ENCODE measurements at regions not wholly inside any gene's neighbourhood (a gene's known extent, or its start where the extent isn't known, plus 50 kb on each side); places are given as distances from the start of the nearest gene placed in this dataset.
A peak's percentile ranks its signal among the peaks of the same experiment; 100 is the strongest.
"Not testable (repeated sequence)": the region's sequence is repeated elsewhere in the genome, so short reads cannot be mapped to it uniquely, and the experiment has no call there.

DNA sequence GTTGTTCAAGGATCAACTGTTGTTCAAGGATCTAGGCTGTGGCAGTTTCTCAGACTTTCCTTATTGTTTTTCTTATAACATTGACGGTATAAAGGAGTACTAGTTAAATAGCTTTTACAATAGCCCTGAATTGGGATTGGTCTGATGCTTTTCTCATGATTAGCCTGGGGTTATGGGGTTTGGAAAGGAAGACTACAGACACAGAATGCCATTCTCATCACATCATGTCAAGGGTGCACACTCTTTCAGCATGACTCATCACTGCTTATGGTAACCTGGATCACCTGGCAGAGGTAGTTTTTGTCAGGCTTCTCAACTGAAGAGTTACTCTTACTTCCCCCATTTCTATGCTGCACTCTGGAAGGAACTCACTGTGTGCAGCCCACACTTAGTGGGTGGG lies 194.2 kb upstream of the NPSR1 start:
- DNase-seq = no peak

DNA sequence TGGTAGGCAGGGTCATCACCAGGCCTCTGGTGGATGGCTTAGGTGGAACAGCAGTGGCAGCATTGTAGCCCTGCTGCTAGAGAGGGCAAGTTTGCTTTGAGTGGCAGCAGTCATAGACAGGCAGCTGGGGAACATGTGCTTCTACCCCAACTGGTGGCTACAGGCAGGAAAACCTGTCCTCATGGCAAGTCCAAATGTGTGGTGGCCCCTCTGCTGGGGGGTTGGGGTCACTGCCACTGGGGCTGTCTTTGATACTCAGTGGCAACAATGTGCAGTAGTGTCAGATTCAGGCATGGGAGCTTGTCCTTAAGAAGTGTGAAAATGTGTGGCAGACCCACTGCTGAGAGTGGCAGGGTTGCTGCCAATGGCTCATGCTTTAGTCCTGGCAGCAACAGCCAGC lies 186.2 kb upstream of the NPSR1 start:
- DNase-seq = no peak

DNA sequence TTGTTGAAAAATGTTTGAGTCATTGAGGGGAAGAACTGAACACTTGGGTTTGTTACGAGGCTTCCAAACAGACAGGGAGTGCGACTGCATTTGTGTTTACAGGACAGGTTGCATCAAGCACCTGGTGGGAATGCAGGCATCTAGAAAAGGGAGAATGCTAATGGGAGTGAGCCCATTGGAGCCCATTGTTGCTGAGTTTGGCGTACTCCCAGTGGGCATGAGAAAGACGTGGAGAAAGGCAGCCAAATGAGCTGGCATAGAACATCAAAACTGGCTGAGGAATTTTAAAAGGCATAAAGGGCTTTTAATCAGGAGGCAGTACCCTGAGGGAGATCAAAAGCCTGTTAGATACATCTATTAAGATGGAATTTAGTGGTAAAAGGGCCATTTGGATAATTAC lies 171.6 kb upstream of the NPSR1 start:
- peak in 34 of 58 donors; percentile 2 to 49 (median 9) for DNase-seq

DNA sequence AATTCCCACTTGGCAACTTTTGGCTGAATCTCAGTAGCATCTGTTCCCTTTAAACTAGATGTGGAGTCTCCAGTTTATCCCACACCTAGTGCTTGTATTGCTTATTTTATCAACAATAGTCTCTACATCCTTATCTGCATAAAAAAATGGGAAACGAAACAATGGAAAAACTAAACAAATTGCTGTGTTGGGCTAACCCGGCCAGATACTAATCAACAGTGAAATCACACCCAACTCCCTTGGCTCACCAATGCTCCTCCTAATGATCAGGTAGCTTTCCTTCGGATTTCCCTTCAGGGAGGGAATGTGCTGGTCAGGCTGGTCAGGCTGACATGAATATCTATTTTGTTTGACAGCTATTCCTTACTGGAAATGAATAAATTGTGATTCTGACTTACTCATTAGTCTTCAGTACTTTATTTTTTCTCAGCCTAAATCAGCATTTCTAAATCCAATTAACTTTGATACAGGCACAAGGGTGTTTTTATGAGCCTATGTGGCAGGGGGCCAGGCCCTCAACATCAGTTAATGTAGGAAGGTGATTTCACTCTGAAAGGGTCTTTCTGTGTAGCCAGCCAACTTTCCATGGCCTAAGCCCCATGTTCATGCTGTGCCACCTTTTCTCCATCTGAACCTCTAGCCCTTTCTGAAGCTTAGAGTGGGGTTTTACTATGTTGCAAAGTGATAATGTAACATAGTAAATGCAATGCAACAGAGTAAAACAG lies 170.5 kb upstream of the NPSR1 start:
- no peak for DNase-seq

DNA sequence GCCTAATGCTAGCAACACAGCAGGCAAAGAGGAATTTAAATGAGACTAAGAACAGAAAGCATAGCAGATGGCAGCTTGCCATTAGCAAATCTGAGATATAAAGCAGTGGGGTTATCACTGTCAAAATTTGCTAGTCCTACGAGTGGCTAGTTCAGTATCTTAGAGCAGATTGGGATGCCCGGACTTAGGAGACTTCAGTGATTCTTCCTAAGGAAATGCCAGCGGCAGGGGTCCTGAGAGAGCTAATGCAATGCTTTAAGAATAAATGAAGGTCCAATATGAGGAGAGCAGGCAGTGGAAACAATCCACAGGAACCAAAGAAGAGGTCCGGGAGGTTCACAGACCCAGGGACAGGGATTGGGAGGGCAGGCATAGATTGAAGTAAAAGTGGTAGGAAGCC lies 169.3 kb upstream of the NPSR1 start:
- no peak for DNase-seq

DNA sequence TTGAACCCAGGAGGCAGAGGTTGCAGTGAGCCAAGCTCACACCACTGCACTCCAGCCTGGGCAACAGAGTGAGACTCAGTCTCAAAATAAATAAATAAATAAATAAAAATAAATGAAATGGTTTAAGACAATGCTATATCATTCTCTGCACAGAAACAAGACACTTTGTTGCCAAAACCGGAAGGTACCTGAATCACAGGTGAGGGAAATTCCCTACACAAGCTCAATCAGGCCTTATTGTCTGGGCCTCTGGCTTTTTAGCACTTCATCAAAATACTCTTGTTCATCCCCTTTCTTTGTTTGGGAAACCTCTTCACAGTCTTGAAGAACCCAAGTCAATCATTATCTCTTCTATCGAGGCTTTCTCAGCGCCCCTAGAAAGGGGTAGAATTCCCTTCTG lies 166.1 kb upstream of the NPSR1 start:
- DNase-seq = no peak

DNA sequence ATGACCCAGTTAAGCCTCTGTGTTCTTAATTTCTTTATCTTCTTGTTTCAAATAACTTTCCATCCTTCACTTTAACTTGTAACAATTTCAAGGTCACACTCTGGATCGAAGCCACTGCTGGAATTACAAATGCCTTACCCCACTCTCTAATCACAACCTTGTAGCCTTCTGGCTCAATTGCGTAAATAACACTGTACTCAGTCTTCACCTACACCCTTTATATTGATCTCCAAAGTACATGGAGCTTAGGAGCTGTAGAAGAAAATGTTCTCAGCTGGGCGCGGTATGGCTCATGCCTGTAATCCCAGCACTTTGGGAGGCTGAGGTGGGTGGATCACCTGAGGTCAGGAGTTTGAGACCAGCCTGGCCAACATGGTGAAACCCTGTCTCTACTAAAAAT lies 164.3 kb upstream of the NPSR1 start:
- no peak for DNase-seq

DNA sequence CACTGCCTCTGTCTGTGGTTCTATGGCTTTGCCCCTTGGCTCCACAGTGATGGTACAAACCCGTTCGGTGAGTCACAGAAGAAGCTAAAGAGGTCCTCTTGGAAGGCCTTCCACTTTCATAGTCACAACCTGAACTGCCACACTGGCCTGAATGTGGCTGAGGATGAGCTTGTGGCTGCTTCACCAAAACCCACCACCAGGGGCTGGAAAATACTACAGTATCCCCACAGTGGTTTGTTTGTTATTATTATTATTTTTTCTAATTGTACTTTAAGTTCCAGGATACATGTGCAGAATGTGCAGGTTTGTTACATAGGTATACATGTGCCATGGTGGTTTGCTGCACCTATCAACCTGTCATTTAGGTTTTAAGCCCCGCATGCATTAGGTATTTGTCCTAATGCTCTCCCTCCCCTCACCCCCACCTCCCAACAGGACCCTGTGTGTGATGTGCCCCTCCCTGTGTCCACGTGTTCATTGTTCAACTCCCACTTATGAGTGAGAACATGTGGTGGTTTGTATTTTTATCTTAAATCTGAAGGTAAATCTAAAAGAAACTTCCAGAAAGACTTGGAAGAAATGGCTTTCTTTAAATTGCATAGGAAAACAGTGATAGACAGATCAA lies 160.8 kb upstream of the NPSR1 start:
- no peak for DNase-seq

DNA sequence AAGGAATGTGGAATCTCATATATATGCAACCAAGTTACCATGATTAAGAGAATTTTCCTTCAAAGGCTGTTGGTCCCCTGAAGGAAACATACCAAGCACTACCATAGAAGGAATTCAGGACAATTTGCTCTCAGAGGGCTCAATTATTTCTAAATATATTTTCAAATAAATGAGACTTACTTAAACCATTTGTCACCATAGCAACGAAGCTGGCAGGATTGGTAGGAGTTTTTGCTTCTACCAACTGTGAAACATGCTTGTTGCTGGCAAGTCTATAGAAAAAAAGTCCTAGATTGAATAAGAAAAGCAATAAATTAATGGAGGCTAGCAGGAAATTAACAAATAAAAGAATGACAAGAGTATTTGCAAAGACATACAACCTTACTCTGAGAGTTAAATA lies 156.9 kb upstream of the NPSR1 start:
- peak in 11 of 58 donors; percentile 1 to 54 (median 8) for DNase-seq

DNA sequence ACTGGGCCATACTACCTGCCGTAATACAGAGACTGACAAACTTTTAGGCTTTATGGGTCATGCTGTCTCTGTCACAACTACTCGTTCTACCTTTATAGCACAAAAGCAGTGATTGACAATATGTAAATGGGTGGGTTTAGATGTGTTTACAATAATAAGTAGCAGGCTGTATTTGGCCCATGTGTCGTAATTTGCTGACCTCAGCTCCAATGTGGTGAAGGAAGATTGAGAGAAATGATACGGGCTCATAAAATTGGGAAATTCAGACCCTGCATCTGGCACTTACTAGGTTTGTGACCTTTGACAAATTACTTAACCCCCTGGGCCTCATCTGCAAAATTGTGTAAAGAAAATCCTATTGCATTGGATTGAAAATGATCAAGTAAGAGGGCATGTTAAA lies 150.8 kb upstream of the NPSR1 start:
- no peak for DNase-seq

DNA sequence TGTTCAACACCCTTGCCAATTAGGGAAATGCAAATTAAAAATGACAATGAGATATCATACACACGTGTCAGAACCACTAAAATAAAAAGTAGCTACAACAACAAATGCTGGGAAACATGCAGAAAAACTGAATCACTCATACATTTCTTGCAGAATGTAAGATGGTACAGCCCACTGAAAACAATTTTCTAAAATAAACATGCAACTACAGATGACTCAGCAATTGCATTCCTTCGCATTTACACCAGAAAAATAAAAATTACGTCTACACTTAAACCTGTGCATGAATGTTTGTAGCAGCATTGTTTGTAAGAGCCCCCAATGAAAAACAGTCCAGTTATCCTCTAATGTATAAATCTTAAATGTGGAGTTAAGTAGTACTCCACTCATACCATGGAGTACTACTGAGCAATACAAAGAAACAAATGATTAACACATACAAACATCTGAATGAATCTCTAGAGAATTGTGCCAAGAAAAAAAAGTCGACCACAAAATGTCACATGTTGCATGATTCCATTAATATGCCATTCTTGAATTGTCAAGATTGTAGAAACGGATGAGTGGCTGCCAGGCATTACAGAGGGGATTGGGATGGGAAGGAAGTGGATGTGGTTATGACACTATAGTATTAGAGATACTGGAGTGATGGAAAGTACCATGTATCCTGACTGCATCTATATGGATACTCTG lies 134.6 kb upstream of the NPSR1 start:
- no peak for DNase-seq

DNA sequence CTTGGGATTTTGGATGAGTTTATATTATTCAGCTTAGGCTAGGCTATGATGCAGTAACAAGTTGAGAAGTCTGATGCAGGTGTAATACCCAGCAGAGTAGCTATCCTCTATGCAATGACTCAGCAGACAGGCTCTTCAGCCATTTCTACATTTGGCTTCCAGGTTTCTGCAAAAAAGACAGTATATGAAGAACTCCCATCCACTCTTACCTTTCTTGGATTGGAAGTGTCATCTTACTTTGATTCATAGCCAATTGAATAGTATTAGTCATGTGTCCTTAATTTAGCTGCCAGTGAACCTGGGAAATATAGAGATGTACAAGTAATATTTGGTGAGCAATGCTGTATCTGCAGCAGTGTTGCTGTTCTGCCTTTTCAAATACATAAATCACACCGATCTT lies 127.8 kb upstream of the NPSR1 start:
- DNase-seq = no peak

DNA sequence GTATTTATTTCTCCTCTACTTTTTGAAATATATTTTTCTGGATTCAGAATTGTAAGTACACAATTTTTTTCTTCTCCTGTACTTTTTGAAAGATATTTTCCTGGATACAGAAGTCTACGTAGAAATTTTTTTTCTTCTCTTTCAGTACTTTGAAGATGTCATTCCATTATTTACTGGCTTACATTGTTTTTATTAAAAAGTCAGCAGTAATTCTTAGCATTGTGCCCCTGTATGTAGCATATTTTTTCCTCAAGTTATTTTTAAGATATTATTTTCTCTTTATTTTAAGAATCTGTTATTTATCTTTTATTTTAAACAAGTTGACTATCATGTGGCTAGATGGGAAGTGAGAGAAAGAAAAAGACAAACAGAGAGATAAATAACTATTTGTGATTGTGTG lies 119.0 kb upstream of the NPSR1 start:
- DNase-seq = no peak

DNA sequence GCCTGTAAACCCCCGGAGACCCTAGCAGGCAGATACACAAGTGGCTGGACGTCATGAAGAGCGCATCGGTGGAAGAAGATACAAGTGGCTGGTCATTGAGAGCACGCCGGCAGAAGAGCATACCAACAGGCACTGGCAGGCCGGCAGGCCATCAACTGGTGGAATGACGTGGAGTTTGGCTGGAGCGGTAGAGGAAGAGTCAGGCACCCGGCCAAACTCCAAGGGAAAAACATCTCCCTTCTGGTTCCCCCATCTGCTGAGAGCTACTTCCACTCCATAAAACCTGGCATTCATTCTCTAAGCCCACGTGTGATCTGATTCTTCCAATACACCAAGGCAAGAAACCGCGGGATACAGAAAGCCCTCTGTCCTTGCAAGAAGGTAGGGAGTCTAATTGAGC lies 113.4 kb upstream of the NPSR1 start:
- peak in 2 of 58 donors; percentile 1 to 6 for DNase-seq

DNA sequence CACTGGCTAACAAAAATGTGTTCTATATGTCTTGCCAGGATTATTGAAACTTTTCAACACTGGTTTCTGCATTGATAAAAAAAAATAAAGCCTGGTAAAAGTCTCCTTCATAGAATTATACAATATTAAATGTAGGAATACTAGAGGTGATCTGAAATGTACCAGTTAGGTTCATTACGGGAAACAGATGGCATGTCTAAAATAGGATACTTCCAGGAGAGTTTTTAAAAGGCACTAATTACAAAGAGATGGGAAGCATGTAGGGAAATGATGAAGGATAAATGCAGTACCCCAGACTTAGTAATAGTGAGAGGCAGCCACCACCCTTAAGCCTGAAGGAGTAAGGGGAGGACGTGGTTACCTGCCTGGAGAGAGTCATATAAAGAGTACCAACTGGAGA lies 107.0 kb upstream of the NPSR1 start:
- DNase-seq = no peak

DNA sequence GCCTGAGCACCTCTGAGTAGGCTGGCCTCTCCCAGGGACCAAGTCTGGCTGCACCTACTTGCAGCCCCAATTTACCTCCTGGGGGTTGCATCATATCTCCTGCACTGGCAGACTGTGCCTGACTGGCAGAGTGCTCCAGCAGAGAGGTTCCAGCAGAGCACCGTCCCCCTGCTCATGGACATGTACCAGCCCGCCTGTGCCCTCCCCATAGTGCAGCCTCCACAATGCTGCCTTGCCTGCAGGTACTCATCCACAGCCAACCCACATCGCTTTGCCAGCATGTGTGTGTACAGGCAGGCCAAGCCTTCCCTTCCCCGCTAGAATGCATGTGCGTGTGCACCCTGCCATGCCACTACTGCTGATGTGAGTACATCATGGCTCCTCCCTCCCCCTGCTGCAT lies 105.5 kb upstream of the NPSR1 start:
- DNase-seq = no peak

DNA sequence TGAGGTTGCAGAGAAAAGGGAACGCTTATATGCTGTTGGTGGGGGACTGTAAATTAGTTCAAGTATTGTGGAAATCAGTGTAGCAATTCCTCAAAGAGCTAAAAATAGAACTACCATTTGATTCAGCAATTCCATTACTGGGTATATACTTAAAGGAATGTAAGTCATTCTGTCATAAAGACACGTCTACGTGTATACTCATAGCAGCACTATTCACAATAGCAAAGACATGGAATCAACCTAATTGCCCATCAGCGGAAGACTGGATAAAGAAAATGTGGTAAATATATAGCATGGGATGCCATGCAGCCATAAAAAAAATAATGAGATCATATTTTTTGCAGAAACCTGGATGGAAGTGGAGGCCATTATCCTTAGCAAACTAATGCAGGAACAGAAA lies 100.0 kb upstream of the NPSR1 start:
- DNase-seq = no peak

DNA sequence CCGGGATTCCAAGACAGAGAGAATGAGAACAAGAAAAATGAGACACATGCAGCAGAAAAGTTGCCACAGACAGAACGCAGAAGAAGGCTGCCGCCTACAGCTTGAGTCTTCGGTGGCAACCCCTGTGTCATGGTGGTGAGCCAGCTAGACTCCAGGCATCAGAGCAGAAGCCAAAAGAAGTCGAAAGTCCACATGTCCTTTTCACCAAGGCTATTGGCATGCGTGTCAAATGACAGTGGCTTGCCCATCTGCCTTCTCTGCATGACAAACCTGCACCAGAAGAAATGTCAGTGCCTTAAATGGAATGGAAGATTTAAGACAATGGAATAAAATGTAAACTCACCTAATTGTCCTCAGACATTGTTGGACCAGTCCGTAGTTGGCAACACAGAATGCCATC lies 93.9 kb upstream of the NPSR1 start:
- no peak for DNase-seq

DNA sequence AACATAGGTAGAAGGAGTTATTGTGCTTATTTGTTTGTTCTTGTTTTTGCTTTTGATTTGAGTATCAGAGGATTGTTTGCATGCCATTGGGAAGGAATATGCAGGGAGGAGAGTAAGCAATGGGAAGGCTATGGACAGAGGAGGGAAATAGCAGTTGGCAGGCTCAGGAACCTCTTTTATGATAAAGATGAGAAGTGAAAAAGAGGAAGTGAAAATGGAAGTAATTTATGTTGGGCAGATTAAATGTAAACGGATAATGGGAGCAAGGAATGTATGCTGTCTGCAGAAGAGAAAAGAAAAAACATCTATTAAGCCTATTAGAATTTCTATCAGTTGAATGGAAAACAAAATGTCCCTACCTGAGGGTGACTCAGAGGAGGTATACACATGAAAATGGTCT lies 90.1 kb upstream of the NPSR1 start:
- DNase-seq = no peak

DNA sequence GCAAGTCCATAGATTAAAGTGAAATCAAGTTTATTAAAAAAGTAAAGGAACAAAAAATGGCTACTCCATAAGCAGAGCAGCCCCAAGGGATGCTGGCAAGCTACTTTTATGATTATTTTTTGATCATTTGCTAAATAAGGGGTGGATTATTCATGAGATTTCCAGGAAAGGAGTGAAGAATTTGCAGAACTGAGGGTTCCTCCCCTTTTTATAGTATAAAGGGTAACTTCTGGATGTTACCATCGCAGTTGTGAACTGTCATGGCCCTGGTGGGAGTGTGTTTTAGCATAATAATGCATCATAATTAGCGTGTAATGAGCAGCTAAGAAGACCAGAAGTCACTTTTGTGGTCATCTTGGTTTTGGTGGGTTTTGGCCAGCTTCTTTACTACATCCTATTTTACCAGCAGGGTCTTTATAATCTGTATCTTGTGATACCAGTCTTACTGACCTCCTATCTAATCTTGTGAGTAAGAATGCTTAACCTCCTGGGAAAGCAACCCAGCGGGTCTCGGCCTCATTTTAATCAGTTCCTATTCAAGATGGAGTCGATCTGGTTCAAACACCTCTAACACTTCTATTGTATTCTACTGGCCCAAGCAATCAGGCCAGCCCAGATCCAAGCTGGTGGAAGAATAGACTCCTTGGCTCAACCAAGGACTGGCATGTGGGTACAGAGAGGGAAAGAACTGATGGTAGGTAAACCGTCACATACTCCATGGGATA lies 87.9 kb upstream of the NPSR1 start:
- DNase-seq = no peak

DNA sequence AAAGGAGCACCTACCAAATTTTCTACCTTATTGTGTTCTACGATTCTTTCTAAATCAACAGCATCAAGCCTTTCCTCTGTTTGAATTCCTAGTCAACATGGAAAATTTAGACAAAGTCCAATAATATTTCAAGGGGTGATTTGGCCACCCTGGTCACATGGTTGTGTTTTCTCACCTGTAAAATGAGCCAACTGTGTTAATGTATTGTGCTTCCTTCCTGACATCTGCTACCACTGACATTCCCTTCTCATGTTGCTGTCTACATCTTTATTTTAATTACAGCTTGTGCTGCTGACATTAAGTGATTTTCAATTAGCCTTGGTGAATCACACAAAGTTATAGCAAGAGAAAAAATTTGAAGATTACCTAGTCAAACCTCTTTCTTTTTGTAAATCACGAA lies 83.0 kb upstream of the NPSR1 start:
- no peak for DNase-seq

DNA sequence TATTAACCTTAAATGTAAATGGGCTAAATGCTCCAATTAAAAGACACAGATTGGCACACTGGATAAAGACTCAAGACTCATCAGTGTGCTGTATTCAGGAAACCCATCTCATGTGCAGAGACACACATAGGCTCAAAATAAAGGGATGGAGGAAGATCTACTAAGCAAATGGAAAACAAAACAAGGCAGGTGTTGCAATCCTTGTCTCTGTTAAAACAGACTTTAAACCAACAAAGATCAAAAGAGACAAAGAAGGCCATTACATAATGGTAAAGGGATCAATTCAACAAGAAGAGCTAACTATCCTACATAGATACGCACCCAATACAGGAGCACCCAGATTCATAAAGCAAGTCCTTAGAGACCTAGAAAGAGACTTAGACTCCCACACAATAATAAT lies 80.1 kb upstream of the NPSR1 start:
- not testable (repeated sequence) for DNase-seq
